HFFc6 (cell line): ENCODE measurements at regions not wholly inside any gene's neighbourhood (a gene's known extent, or its start where the extent isn't known, plus 50 kb on each side); places are given as distances from the start of the nearest gene placed in this dataset.

Experiments used
- DNase-seq: peaks from one replicate; pipeline ENCODE4 v3.0.0-alpha.2; 2018
- H3K27ac Mint-ChIP-seq: 2 replicates; pipeline ENCODE4 v1.8.0; 2020; ENCODE audit warnings: mild to moderate bottlenecking, mixed read lengths
- H3K27me3 Mint-ChIP-seq: 2 replicates; pipeline ENCODE4 v1.8.0; 2021; ENCODE audit warnings: mild to moderate bottlenecking, moderate library complexity, mixed read lengths; ENCODE audit not compliant: insufficient read depth
- H3K36me3 Mint-ChIP-seq: 2 replicates; pipeline ENCODE4 v1.8.0; 2021; ENCODE audit warnings: low read depth, mixed read lengths
- H3K4me1 Mint-ChIP-seq: 2 replicates; pipeline ENCODE4 v1.8.0; 2020; ENCODE audit warnings: low read depth, mixed read lengths
- H3K4me3 Mint-ChIP-seq: 2 replicates; pipeline ENCODE4 v1.8.0; 2020; ENCODE audit warnings: mild to moderate bottlenecking, moderate library complexity, mixed read lengths
- H3K9me3 Mint-ChIP-seq: 2 replicates; pipeline ENCODE4 v1.8.0; 2020; ENCODE audit warnings: mild to moderate bottlenecking, mixed read lengths
- CTCF ChIP-seq: fragments of 200-600 bp; sonication (generic); IDR thresholded peaks from 2 replicates; pipeline ENCODE4 v1.5.0; 2021; ENCODE audit warnings: antibody characterized with exemption, mild to moderate bottlenecking

GRCh38 chr2:72003124-72003523, 144.5 kb downstream of the CYP26B1 start:
- Mint-ChIP-seq H3K27me3 (peaks cover 50% of the 10 kb centered on the region), H3K27ac (no peak overlapping the region), H3K9me3 (no peaks in the 10 kb centered on the region), H3K4me3 (no peak overlapping the region), H3K36me3 (no peaks in the 10 kb centered on the region), H3K4me1 (no peaks in the 10 kb centered on the region)
- TF ChIP-seq CTCF, result no peak
- no peak for DNase-seq

- H3K4me3 Mint-ChIP-seq, result no peak overlapping the region
- no peak overlapping the region for H3K27ac Mint-ChIP-seq
- H3K4me1 Mint-ChIP-seq, result no peaks in the 10 kb centered on the region
Observed at GRCh38 chr2:72001937-72002690, 145.5 kb downstream of the CYP26B1 start.

GRCh38 chr2:72000110-72000509, 147.6 kb downstream of the CYP26B1 start:
- H3K4me3 Mint-ChIP-seq, result no peak overlapping the region
- H3K27ac Mint-ChIP-seq, result no peak overlapping the region
- DNase-seq, result no peak
- no peak for TF ChIP-seq CTCF
- H3K36me3 Mint-ChIP-seq, result no peaks in the 10 kb centered on the region
- peaks cover 38% of the 10 kb centered on the region for H3K27me3 Mint-ChIP-seq
- H3K4me1 Mint-ChIP-seq, result peaks cover 3% of the 10 kb centered on the region
- no peaks in the 10 kb centered on the region for H3K9me3 Mint-ChIP-seq

More at GRCh38 chr2:72001937-72002690, 145.5 kb downstream of the CYP26B1 start:
- Mint-ChIP-seq H3K9me3 (no peaks in the 10 kb centered on the region), H3K27me3 (peaks cover 46% of the 10 kb centered on the region), H3K36me3 (no peaks in the 10 kb centered on the region)
- DNase-seq, result no peak
- TF ChIP-seq CTCF, result no peak

GRCh38 chr2:71999580-71999979, 148.1 kb downstream of the CYP26B1 start:
- Mint-ChIP-seq H3K27ac (no peak overlapping the region), H3K27me3 (peaks cover 38% of the 10 kb centered on the region), H3K9me3 (no peaks in the 10 kb centered on the region), H3K4me3 (no peak overlapping the region), H3K4me1 (peaks cover 9% of the 10 kb centered on the region), H3K36me3 (no peaks in the 10 kb centered on the region)
- no peak for DNase-seq
- TF ChIP-seq CTCF, result no peak

GRCh38 chr2:71997843-71998242, 149.8 kb downstream of the CYP26B1 start:
- H3K27ac Mint-ChIP-seq, result no peak overlapping the region
- peaks cover 9% of the 10 kb centered on the region for H3K4me1 Mint-ChIP-seq
- H3K36me3 Mint-ChIP-seq, result no peaks in the 10 kb centered on the region
- no peaks in the 10 kb centered on the region for H3K9me3 Mint-ChIP-seq
- no peak for TF ChIP-seq CTCF
- peaks cover 25% of the 10 kb centered on the region for H3K27me3 Mint-ChIP-seq
- no peak for DNase-seq
- no peak overlapping the region for H3K4me3 Mint-ChIP-seq
